ENCODE measurements at regions not wholly inside any gene's neighbourhood (a gene's known extent, or its start where the extent isn't known, plus 50 kb on each side); places are given as distances from the start of the nearest gene placed in this dataset.

DNA sequence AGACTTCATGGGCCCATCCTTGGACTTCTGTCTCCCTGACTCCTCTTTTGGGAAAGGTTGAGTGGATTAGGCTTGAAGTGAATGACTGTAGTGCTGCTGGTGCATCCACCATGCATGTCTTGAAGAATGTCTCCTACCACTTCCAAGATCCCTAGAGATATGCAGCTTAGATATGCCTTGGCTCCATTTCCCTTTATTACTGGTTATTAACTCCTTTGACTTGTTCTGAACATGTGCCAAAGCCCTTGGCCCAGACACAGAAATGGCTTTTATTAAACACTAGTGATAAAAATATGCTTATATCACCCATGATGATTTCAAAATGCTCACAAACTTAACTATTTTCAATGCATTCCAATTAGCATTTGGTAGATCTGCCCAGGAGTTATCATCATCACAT, 90.0 kb upstream of the SLC14A2 start:
- ATAC-seq (no peak), DNase-seq (no peak)
- no peak overlapping the region for H3K27ac Mint-ChIP-seq
- H3K27me3 Mint-ChIP-seq, result peaks cover 2 to 16% (median 8%) of the 10 kb centered on the region in 5 donors
- peaks cover 0 to 3% (median 0%) of the 10 kb centered on the region in 9 donors for H3K9me3 Mint-ChIP-seq
- no peak overlapping the region for H3K4me3 Mint-ChIP-seq
- POLR2A ChIA-PET, result no interaction called here
- H3K36me3 Mint-ChIP-seq, result no peaks in the 10 kb centered on the region
- no peaks in the 10 kb centered on the region for H3K4me1 Mint-ChIP-seq

DNA sequence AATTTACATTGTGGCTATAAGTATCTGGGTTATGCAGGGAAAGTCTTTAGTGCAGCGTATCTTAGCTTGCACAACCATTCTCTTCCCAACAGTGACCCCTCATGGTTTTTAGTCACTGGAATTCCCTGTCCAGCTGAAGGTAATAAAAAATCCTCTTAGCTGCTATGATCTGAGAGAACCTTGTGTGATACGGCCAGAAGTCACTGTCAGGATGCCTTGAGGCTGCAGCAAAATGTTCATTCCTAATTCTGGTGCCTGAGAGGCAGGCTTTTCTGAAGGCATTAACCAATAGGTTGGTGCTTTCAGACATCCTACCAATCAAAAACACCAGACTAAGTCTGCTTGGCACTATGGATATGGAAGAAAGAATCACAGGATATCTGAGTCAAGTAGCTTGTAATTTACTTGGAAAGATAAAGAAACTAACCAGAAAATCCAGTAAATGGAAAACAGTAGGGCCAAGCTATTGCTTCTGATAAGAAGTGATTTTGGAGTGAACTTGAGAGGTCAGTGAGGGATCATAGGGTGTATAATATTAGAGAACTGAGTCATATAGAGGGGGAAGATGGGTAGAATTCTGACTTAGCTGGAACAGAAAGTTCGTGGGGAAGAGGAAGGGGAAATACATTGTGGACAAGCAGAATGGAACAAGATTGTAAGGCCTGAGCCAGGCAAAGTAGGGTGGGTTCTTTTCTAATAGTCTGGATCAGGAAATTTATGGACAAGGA, 89.0 kb upstream of the SLC14A2 start:
- H3K9me3 Mint-ChIP-seq, result peaks cover 0 to 5% (median 0%) of the 10 kb centered on the region in 9 donors
- H3K4me1 Mint-ChIP-seq, result no peaks in the 10 kb centered on the region
- POLR2A ChIA-PET, result no interaction called here
- no peaks in the 10 kb centered on the region for H3K36me3 Mint-ChIP-seq
- DNase-seq, result no peak
- H3K27ac Mint-ChIP-seq, result no peak overlapping the region
- peaks cover under 1 to 14% (median 8%) of the 10 kb centered on the region in 5 donors for H3K27me3 Mint-ChIP-seq
- no peak overlapping the region for H3K4me3 Mint-ChIP-seq
- ATAC-seq, result no peak

DNA sequence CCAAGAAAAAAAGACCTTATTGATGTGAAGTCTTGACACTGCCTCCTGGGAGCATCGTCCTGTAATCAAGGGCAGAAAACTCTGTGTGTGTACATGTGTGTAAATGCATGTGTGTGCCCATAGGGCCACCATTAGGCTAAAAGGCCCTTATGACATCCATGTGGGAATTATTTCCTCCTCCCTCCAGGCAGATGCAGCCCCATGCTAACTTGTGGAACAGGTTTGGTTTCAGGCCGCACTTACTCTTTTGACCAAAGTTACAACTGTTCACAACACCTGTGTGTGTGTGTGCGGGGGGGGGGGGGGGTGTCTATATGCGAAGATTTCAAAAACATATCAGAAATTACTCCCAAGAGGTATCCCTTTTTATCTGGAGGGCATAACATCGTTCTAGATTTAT, 87.4 kb upstream of the SLC14A2 start:
- no peak for ATAC-seq
- H3K27ac Mint-ChIP-seq, result no peak overlapping the region
- no peak for DNase-seq
- no peaks in the 10 kb centered on the region for H3K4me1 Mint-ChIP-seq
- peaks cover 0 to 6% (median 3%) of the 10 kb centered on the region in 9 donors for H3K9me3 Mint-ChIP-seq
- POLR2A ChIA-PET, result no interaction called here
- peaks cover 0 to 14% (median 8%) of the 10 kb centered on the region in 5 donors for H3K27me3 Mint-ChIP-seq
- H3K4me3 Mint-ChIP-seq, result no peak overlapping the region
- H3K36me3 Mint-ChIP-seq, result no peaks in the 10 kb centered on the region

DNA sequence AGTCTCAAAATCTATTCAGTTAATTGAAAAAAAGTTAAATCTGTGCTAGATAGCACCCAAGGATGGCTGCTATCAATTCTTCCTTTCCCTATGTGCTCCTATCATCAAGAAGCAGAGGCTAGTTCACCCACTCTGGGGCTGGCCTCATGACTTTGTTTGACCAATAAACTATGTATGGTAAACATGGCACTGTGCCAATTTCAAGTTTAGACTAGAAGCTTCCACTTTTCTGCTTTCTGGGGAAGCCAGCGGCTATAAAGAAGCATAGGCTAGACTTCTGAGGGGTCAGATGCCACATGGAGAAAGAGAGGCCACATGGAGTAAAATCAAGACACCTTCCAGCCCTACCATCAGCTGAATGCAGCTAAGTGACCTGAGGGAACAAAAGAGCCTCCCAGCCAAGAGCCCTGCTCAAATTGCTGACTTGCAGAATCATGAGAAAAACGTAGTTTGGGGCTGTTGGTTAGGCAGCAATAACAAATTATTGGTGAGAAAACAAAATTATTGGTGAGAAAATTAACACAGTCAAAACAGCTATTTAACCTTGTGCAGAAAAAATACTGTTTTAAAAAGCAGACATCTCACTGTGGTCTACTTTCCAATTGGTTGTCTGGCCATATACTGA, 86.5 kb upstream of the SLC14A2 start:
- peaks cover 2 to 19% (median 6%) of the 10 kb centered on the region in 5 donors for H3K27me3 Mint-ChIP-seq
- peaks cover 0 to 9% (median 6%) of the 10 kb centered on the region in 9 donors for H3K9me3 Mint-ChIP-seq
- no peak overlapping the region for H3K4me3 Mint-ChIP-seq
- no peaks in the 10 kb centered on the region for H3K4me1 Mint-ChIP-seq
- no peak for ATAC-seq
- POLR2A ChIA-PET, result no interaction called here
- DNase-seq, result no peak
- H3K36me3 Mint-ChIP-seq, result no peaks in the 10 kb centered on the region
- no peak overlapping the region for H3K27ac Mint-ChIP-seq

DNA sequence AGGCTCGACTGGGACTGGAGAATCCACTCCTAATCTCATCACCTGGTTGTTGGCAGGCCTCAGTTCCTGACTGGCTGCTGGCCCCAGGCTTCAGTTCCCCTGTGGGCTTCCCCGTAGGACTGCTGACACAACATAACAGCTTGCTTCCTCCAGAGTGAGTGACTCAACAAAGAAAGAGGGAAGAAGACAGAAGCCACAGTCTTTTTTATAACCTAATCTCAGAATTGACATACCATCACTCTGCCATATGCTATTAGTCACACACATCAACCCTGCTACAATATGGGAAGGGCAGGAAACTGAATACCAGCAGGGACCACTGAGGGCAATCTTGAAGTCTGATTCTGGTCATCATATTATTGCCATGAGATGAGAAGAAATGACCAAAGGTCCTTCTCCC, 76.8 kb upstream of the SLC14A2 start:
- Mint-ChIP-seq H3K27ac (no peak overlapping the region), H3K36me3 (peaks cover 0 to 10% (median 0%) of the 10 kb centered on the region in 3 donors), H3K4me3 (no peak overlapping the region), H3K4me1 (no peaks in the 10 kb centered on the region), H3K9me3 (peaks cover 0 to 25% (median 11%) of the 10 kb centered on the region in 9 donors), H3K27me3 (peaks cover 7 to 30% (median 18%) of the 10 kb centered on the region in 5 donors)
- no peak for DNase-seq
- ATAC-seq, result no peak
- POLR2A ChIA-PET, result no interaction called here

DNA sequence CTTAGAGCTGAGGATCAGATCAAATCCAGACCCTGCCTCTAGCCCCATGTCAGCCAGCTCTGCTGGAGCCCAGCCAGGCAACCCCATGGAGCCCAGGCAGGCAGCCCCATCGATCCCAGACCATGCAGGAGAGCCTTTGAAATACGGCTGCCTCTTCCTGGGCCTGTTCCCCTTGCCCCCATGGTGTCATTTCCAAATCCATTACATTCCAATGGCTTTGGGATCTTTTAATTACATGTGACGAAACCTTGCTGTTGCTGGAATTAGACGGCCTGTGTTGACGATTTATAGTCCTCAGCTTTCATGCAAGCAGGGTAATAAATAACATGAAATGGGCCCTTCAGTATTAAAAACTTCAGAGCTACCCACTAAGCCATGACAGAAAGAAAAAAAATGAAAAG, 75.8 kb upstream of the SLC14A2 start:
- no peaks in the 10 kb centered on the region for H3K4me1 Mint-ChIP-seq
- H3K4me3 Mint-ChIP-seq, result no peak overlapping the region
- ATAC-seq (no peak), DNase-seq (no peak)
- H3K36me3 Mint-ChIP-seq, result peaks cover 0 to 10% (median 0%) of the 10 kb centered on the region in 3 donors
- peaks cover 5 to 28% (median 16%) of the 10 kb centered on the region in 5 donors for H3K27me3 Mint-ChIP-seq
- H3K9me3 Mint-ChIP-seq, result peaks cover 0 to 22% (median 10%) of the 10 kb centered on the region in 9 donors
- POLR2A ChIA-PET, result no interaction called here
- H3K27ac Mint-ChIP-seq, result no peak overlapping the region

DNA sequence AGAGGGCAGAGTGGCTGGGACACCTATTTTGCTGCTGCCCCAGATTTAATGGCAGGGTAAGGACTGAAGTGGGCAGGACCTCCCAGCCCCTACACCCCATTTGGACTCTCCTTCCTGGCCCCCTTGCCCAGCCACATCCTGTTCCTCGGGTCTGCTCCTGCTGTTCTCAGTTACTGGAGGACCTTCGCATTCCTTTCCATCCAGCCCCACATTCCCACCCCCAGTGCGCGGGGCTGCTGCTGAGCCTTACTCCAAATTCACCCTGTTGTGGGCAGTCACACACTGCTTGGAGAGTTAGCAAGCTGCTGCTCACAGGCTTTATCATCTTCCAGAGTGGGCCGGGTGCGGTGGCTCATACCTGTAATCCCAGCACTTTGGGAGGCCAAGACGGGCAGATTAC, 75.2 kb upstream of the SLC14A2 start:
- H3K4me1 Mint-ChIP-seq, result no peaks in the 10 kb centered on the region
- DNase-seq, result no peak
- H3K4me3 Mint-ChIP-seq, result no peak overlapping the region
- POLR2A ChIA-PET, result no interaction called here
- peaks cover 0 to 10% (median 0%) of the 10 kb centered on the region in 3 donors for H3K36me3 Mint-ChIP-seq
- peaks cover 5 to 28% (median 16%) of the 10 kb centered on the region in 5 donors for H3K27me3 Mint-ChIP-seq
- no peak overlapping the region for H3K27ac Mint-ChIP-seq
- no peak for ATAC-seq
- H3K9me3 Mint-ChIP-seq, result peaks cover 0 to 22% (median 10%) of the 10 kb centered on the region in 9 donors

DNA sequence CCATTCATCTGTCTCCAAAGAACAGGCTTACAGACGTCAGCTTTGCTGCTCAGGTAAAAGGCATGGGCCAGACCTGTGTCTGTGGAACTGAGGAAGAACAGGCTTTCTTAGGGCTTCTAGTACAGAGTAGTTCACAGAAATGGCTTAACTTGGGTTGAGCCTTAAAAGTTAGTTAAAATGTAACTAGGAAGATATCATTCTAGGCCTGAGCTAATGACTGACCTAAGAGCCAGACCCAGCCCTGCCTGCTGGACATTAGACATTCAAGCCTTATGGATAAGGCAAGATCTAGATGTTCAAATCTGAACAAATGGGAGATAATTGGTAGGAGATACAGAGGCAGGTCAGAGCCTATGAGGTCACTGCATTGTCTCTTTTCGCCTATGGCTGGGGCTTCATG, 73.9 kb upstream of the SLC14A2 start:
- peaks cover 0 to 22% (median 9%) of the 10 kb centered on the region in 9 donors for H3K9me3 Mint-ChIP-seq
- H3K36me3 Mint-ChIP-seq, result peaks cover 0 to 10% (median 0%) of the 10 kb centered on the region in 3 donors
- DNase-seq (no peak), ATAC-seq (no peak)
- H3K27me3 Mint-ChIP-seq, result peaks cover 1 to 15% (median 6%) of the 10 kb centered on the region in 5 donors
- H3K4me1 Mint-ChIP-seq, result no peaks in the 10 kb centered on the region
- H3K4me3 Mint-ChIP-seq, result no peak overlapping the region
- POLR2A ChIA-PET, result no interaction called here
- H3K27ac Mint-ChIP-seq, result no peak overlapping the region

DNA sequence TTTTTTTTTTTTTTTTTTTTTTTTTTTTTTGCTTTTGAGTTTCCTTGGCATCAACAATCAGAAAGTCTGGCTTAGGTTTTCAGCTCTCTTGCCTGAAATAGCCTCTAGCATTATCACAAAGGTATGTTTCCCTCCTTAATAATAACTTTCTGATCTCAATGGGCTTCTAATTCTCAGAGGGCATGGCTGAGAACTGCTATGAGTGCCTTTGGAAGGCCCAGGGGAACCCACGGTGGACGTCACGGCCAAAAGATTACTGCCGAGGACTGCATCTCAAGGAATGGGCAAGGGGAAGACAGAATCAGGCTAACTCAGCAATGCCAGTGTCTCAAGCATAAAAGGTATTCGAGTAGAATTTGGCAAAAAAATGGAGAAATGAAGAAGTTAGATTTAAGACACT, 73.2 kb upstream of the SLC14A2 start:
- H3K36me3 Mint-ChIP-seq, result peaks cover 0 to 10% (median 0%) of the 10 kb centered on the region in 3 donors
- peaks cover 0 to 20% (median 9%) of the 10 kb centered on the region in 9 donors for H3K9me3 Mint-ChIP-seq
- no peak for ATAC-seq
- DNase-seq, result no peak
- H3K4me1 Mint-ChIP-seq, result no peaks in the 10 kb centered on the region
- no peak overlapping the region for H3K27ac Mint-ChIP-seq
- peaks cover 0 to 10% (median 3%) of the 10 kb centered on the region in 5 donors for H3K27me3 Mint-ChIP-seq
- H3K4me3 Mint-ChIP-seq, result no peak overlapping the region
- POLR2A ChIA-PET, result no interaction called here

DNA sequence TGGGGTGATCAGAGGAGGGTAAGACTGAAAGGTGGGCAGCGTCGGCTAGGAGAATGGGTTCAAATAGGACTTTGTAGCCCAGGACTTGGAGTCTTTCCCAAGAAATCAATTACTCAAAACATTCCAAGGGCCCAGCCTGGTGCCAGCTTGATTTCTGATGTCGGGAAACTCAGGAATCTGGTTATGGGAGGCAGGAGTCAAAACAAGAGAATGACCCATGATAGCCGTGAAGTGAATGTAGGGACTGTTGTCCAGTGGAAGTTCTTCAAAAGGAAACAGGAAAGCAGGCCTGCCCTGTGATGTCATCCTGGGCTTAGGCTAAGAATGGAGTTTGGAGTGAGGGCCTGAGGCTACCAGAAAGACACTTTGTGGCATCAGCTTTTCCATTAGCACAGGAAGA, 67.4 kb upstream of the SLC14A2 start:
- H3K9me3 Mint-ChIP-seq, result no peaks in the 10 kb centered on the region

DNA sequence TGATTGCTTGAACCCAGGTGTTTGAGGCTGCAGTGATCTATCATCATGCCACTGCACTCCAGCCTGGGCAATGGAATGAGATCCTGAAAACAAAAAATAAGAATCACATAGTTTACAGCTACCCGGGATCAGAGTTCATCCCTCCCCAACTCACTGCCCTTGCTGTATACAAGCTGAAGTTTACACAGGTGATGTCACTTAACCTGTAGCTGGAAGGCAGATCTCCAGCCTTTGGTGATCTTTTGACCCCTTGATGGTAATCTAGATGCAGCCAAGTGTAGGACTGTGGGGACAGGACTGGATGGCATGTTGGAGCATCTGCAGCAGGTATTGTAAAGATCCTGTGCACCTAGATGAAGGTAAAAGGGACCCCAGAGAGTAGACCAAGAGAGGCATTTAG, 66.7 kb upstream of the SLC14A2 start:
- H3K4me1 Mint-ChIP-seq, result no peaks in the 10 kb centered on the region
- H3K4me3 Mint-ChIP-seq, result no peak overlapping the region
- H3K27ac Mint-ChIP-seq, result no peak overlapping the region
- no peaks in the 10 kb centered on the region for H3K9me3 Mint-ChIP-seq
- peaks cover 0 to 23% (median 8%) of the 10 kb centered on the region in 5 donors for H3K27me3 Mint-ChIP-seq
- ATAC-seq (no peak), DNase-seq (no peak)
- H3K36me3 Mint-ChIP-seq, result no peaks in the 10 kb centered on the region
- POLR2A ChIA-PET, result no interaction called here

More for the DNA sequence above, 67.4 kb upstream of the SLC14A2 start:
- Mint-ChIP-seq H3K27ac (no peak overlapping the region), H3K27me3 (peaks cover 0 to 23% (median 8%) of the 10 kb centered on the region in 5 donors), H3K4me3 (no peak overlapping the region), H3K36me3 (no peaks in the 10 kb centered on the region), H3K4me1 (no peaks in the 10 kb centered on the region)
- ATAC-seq (no peak), DNase-seq (no peak)
- POLR2A ChIA-PET, result no interaction called here

DNA sequence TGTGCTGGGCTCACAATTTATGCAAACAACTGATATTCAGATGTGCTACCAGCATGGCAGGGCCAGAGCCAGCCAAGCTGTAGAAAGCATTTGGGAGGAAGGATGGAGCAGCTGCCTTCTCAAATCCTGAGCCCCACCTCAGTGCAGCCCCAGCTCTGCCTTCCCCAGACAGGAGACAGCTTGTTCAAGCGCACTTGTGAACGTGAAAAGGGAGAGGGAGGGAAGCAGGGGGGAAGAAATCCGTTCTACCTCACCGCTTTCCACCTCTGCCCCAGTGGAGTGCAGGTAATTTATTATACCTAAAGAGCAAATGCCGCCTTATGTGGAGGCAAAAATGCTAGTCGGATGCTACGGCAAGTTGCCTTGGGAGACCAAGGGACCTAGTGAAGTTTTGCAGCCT, 66.0 kb upstream of the SLC14A2 start:
- H3K36me3 Mint-ChIP-seq, result no peaks in the 10 kb centered on the region
- POLR2A ChIA-PET, result no interaction called here
- no peak for ATAC-seq
- no peak overlapping the region for H3K4me3 Mint-ChIP-seq
- no peak for DNase-seq
- H3K9me3 Mint-ChIP-seq, result no peaks in the 10 kb centered on the region
- peaks cover 0 to 23% (median 8%) of the 10 kb centered on the region in 5 donors for H3K27me3 Mint-ChIP-seq
- no peaks in the 10 kb centered on the region for H3K4me1 Mint-ChIP-seq
- H3K27ac Mint-ChIP-seq, result no peak overlapping the region

DNA sequence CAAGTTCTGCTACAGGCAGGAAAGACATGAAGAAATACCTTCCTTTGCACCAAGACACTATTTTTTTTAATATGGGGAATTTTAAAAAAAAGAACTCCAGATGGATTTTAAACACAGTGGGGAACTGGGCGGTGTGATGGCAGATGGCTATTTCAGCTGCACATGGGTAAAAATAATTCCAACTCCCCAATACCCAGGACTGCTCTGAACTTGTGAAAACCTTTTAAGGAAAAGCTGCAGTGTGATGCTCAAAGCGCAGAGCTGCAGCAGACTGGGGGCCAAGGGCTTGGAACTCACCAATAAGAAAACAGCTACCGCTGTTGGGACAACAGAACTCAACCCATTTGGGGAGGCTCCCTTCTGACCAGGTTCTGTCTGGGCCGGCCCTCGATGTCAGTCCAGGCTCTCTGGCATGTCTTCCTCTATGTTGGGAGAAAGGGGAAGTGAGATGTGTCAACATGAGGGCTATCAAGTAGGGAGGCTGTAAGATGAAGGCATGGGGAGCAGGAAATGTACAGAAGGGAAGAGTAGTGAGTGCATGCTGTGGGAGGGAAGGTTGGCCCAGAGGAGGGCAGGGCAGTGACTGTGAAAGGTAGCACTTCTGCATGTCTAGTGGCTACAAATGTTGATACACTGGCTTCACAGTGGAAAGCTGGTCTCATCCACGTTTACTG, 64.0 kb upstream of the SLC14A2 start:
- POLR2A ChIA-PET, result no interaction called here
- ATAC-seq (no peak), DNase-seq (no peak)
- Mint-ChIP-seq H3K27me3 (peaks cover 0 to 23% (median 8%) of the 10 kb centered on the region in 5 donors), H3K4me3 (no peak overlapping the region), H3K27ac (no peak overlapping the region), H3K4me1 (no peaks in the 10 kb centered on the region), H3K36me3 (no peaks in the 10 kb centered on the region), H3K9me3 (no peaks in the 10 kb centered on the region)

Measured in naive thymus-derived CD8-positive, alpha-beta T cell (primary cell).